ENCODE measurements at regions not wholly inside any gene's neighbourhood (a gene's known extent, or its start where the extent isn't known, plus 50 kb on each side); places are given as distances from the start of the nearest gene placed in this dataset.

GRCh38 chr1:184212649-184213314, 161.3 kb downstream of the TSEN15 start:
- no peaks in the 10 kb centered on the region for H3K4me1 ChIP-seq (replicated peaks in 1 of 4; ENCODE audit: control insufficient read depth in 3 of 4, insufficient read depth in 4 of 4, low read length in 3 of 4)
- H2BK12ac ChIP-seq (ENCODE audit: low read depth, low read length), result no peak overlapping the region
- no peak for FAIRE-seq
- no peak overlapping the region for H3K4ac ChIP-seq (replicated peaks; ENCODE audit: insufficient read length, low read depth, low read length)
- no peak overlapping the region for H2BK20ac ChIP-seq (ENCODE audit: low read length)
- no peaks in the 10 kb centered on the region for H3K9me3 ChIP-seq (ENCODE audit: insufficient read depth in 2 of 2, low read depth in 1 of 2, low read length in 1 of 2)
- ChIA-PET CTCF (ENCODE audit: partially characterized antibody) (interaction anchor here (0.6 to 5.6 kb wide), 6 partner anchors 9 to 451 kb away, joined by 3 to 50 read pairs (median 3); no protein-coding TSS in a partner anchor), POLR2A (ENCODE audit: partially characterized antibody) (interaction anchor here (1.1 kb wide), 1 partner anchor 133 kb away, joined by 3 read pairs; no protein-coding TSS in a partner anchor)
- H3K27ac ChIP-seq (ENCODE audit: low read depth, low read length), result no peak overlapping the region
- H4K91ac ChIP-seq (replicated peaks; ENCODE audit: insufficient read length, low read length), result no peak overlapping the region
- no peak overlapping the region for H2BK5ac ChIP-seq (ENCODE audit: low read depth, low read length)
- no peak overlapping the region for H2AK5ac ChIP-seq (ENCODE audit: low read depth, low read length)
- DNase-seq (ENCODE audit: low read depth in 1 of 2, low spot score in 2 of 2), result no peak
- no peak overlapping the region for H3K23ac ChIP-seq (ENCODE audit: insufficient read length)
- WGBS, 2 experiments (ENCODE audit: extremely low coverage in 1 of 2, insufficient coverage in 1 of 2, insufficient read length in 1 of 2, insufficient replicate concordance in 2 of 2, low coverage in 1 of 2, low lambda C conversion rate in 2 of 2, missing lambda C conversion rate in 1 of 2), result 82% methylated on average over 7 of the region's 7 CpGs; no CpG with 5 or more reads in 1 of the 2 experiments
- H3K9ac ChIP-seq (replicated peaks in 1 of 4; ENCODE audit: extremely low read depth in 1 of 4, low read depth in 3 of 4, low read length in 3 of 4), result no peak overlapping the region
- no peak overlapping the region for H3K18ac ChIP-seq (ENCODE audit: extremely low read depth, low read length)
- peaks cover 0 to 1% (median 0%) of the 10 kb centered on the region in 4 experiments; a peak in 1 of 7 replicates for H3K27me3 ChIP-seq (replicated peaks in 1 of 4; ENCODE audit: control insufficient read depth in 3 of 4, extremely low read depth in 1 of 4, insufficient read depth in 3 of 4, low read length in 3 of 4)
- H2BK120ac ChIP-seq (replicated peaks; ENCODE audit: low read depth, low read length), result no peak overlapping the region
- no peak overlapping the region for H2AFZ ChIP-seq (ENCODE audit: low read length)
- H2BK15ac ChIP-seq (ENCODE audit: low read length), result no peak overlapping the region
- no peaks in the 10 kb centered on the region for H4K20me1 ChIP-seq (replicated peaks in 1 of 2; ENCODE audit: control insufficient read depth in 1 of 2, insufficient read depth in 2 of 2, low read length in 2 of 2)
- H3K4me3 ChIP-seq (ENCODE audit: extremely low read depth in 1 of 4, insufficient read depth in 2 of 4, low read depth in 3 of 4, low read length in 4 of 4), result no peak overlapping the region
- no peak overlapping the region for H3K14ac ChIP-seq (ENCODE audit: insufficient read length)
- H3K56ac ChIP-seq (replicated peaks; ENCODE audit: insufficient read length, low read depth, low read length), result no peak overlapping the region
- no peak overlapping the region for H3K4me2 ChIP-seq (ENCODE audit: insufficient read depth in 1 of 2, low read depth in 2 of 2, low read length in 2 of 2)
- TF ChIP-seq KDM4A (IDR thresholded peaks at IDR 0.05; ENCODE audit: low read depth, low read length, severe bottlenecking) (no peak), ZNF274 (IDR thresholded peaks at IDR 0.05; ENCODE audit: borderline replicate concordance, extremely low read depth, low read length) (no peak), MAX (IDR thresholded peaks at IDR 0.05) (no peak), POLR2A (IDR thresholded peaks at IDR 0.05; ENCODE audit: control extremely low read depth in 1 of 2, low read depth in 2 of 2, low read length in 2 of 2) (no peak), EGR1 (IDR thresholded peaks at IDR 0.05; ENCODE audit: borderline replicate concordance, low read depth, low read length) (no peak), SAP30 (IDR thresholded peaks at IDR 0.05; ENCODE audit: insufficient read depth, insufficient replicate concordance, low read length) (no peak), SP2 (IDR thresholded peaks at IDR 0.05; ENCODE audit: low read length) (no peak), SP1 (IDR thresholded peaks at IDR 0.05; ENCODE audit: low read depth, low read length) (no peak), MAFK (IDR thresholded peaks at IDR 0.05; ENCODE audit: low read depth, low read length) (no peak), KDM1A (IDR thresholded peaks at IDR 0.05; ENCODE audit: borderline replicate concordance, low read length) (no peak), BACH1 (IDR thresholded peaks at IDR 0.05; ENCODE audit: low read length) (no peak), RXRA (IDR thresholded peaks at IDR 0.05; ENCODE audit: insufficient read depth, low read depth, low read length) (no peak), NANOG (IDR thresholded peaks at IDR 0.05; ENCODE audit: insufficient read depth, low read depth, low read length, poor library complexity, severe bottlenecking) (no peak), SP4 (IDR thresholded peaks at IDR 0.05; ENCODE audit: low read length) (no peak)
- no peaks in the 10 kb centered on the region; the same call in 1 of the 2 replicates for H3K23me2 ChIP-seq (ENCODE audit: low read depth, low read length)
- H3K79me1 ChIP-seq (ENCODE audit: low read depth, low read length), result no peaks in the 10 kb centered on the region
- no peaks in the 10 kb centered on the region for H3K79me2 ChIP-seq (ENCODE audit: control insufficient read depth in 1 of 2, insufficient read depth in 2 of 2, low read length in 2 of 2)
- no peaks in the 10 kb centered on the region for H3K36me3 ChIP-seq (ENCODE audit: control insufficient read depth in 2 of 4, insufficient read depth in 4 of 4, low read length in 3 of 4)
- H4K5ac ChIP-seq (ENCODE audit: insufficient read length, low read depth, low read length), result no peak overlapping the region
- H4K8ac ChIP-seq (ENCODE audit: extremely low read depth, insufficient read depth, low read length), result no peak overlapping the region; the same call in 1 of the 2 replicates
